ENCODE measurements at regions not wholly inside any gene's neighbourhood (a gene's known extent, or its start where the extent isn't known, plus 50 kb on each side); places are given as distances from the start of the nearest gene placed in this dataset.

DNA sequence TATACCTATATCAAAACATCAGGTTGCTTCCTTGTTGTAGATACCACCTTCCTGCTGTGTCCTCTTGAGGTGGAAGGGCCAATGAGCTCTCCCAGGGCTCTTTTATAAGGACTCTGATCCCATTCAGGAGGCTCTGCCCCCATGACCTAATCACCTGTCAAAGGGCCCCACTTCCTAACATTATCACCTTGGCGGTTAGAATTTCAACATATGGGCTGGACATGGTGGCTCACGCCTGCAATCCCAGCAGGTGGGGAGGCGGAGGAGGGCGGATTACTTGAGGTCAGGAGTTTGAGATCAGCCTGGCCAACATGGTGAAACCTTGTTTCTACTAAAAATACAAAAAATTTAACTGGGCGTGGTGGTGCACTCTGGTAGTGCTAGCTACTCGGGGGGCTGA, 86.4 kb downstream of the HAPSTR1 start:
- Histone ChIP-seq H3K9me3 (ENCODE audit: control insufficient read depth, insufficient read depth, low read depth, low read length) (no peaks in the 10 kb centered on the region), H2AFZ (ENCODE audit: low read length) (no peak overlapping the region), H3K27ac (ENCODE audit: insufficient read depth, low read length) (no peak overlapping the region), H3K9ac (ENCODE audit: insufficient read depth, low read length) (no peak overlapping the region), H3K27me3 (ENCODE audit: control insufficient read depth, insufficient read depth, low read length) (no peaks in the 10 kb centered on the region), H3K36me3 (ENCODE audit: control insufficient read depth, insufficient read depth, low read length) (no peaks in the 10 kb centered on the region), H3K4me3 (replicated peaks in 1 of 4; ENCODE audit: control extremely low read depth in 1 of 4, insufficient read depth in 1 of 4, low read depth in 3 of 4, low read length in 4 of 4) (no peak overlapping the region), H4K20me1 (ENCODE audit: control insufficient read depth, extremely low read depth, insufficient read depth, low read length) (no peaks in the 10 kb centered on the region), H3K4me1 (ENCODE audit: control insufficient read depth, extremely low read depth, insufficient read depth, low read length) (no peaks in the 10 kb centered on the region), H3K79me2 (ENCODE audit: control insufficient read depth, insufficient read depth, low read length) (no peaks in the 10 kb centered on the region), H3K4me2 (ENCODE audit: extremely low read depth, insufficient read depth, low read length) (no peak overlapping the region)
- TF ChIP-seq CTCF (conservative IDR thresholded peaks at IDR 0.05 in 1 of 2, IDR thresholded peaks at IDR 0.05 in 1 of 2; ENCODE audit: low read depth in 1 of 2, low read length in 2 of 2), result no peak
- no peak for TF ChIP-seq EZH2 (IDR thresholded peaks at IDR 0.05; ENCODE audit: low read length, missing control alignments)
- no peak for DNase-seq (ENCODE audit: low read depth in 2 of 2)

DNA sequence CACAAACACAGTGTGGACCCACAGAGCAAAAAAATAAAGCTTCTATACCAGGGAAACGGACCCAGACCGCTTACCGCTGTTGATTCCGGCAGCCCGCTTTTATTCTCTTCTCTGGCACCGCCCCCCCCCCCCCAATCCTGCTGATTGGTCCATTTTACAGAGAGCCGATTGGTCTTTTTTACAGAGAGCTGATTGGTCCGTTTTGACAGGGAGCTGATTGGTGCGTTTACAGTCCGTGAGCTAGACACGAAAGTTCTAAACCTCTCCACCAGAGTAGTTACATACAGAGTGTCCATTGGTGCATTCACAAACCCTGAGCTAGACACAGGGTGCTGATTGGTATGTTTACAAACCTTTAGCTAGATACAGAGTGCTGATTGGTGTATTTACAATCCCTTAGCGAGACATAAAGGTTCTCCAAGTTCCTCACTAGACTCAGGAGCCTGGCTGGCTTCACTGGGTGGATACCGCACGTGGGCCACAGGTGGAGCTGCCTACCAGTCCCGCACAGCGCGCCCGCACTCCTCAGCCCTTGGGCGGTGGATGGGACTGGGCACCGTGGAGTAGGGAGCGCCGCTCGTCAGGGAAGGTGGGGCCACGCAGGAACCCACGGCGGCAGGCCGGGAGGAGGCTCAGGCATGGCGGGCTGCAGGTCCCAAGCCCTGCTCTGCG, 92.4 kb downstream of the HAPSTR1 start:
- no peak overlapping the region for H3K9ac ChIP-seq (ENCODE audit: insufficient read depth, low read length)
- H3K4me2 ChIP-seq (ENCODE audit: extremely low read depth, insufficient read depth, low read length), result no peak overlapping the region
- TF ChIP-seq EZH2 (IDR thresholded peaks at IDR 0.05; ENCODE audit: low read length, missing control alignments) (no peak), CTCF (conservative IDR thresholded peaks at IDR 0.05 in 1 of 2, IDR thresholded peaks at IDR 0.05 in 1 of 2; ENCODE audit: low read depth in 1 of 2, low read length in 2 of 2) (no peak)

DNA sequence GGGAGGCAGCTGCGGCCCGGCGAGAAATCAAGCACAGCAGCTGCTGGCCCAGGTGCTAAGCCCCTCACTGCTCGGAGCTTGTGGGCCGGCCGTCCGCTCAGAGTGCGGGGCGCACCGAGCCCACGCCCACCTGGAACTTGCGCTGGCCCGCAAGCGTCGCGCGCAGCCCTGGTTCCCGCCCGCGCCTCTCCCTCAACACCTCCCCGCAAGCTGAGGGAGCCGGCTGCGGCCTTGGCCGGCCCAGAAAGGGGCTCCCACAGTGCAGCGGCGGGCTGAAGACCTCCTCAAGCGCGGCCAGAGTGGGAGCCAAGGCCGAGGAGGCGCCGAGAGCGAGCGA, 92.9 kb downstream of the HAPSTR1 start:
- Histone ChIP-seq H3K79me2 (ENCODE audit: control insufficient read depth, insufficient read depth, low read length) (no peaks in the 10 kb centered on the region), H3K9me3 (ENCODE audit: control insufficient read depth, insufficient read depth, low read depth, low read length) (no peaks in the 10 kb centered on the region), H3K4me3 (replicated peaks in 1 of 4; ENCODE audit: control extremely low read depth in 1 of 4, insufficient read depth in 1 of 4, low read depth in 3 of 4, low read length in 4 of 4) (no peak overlapping the region), H3K9ac (ENCODE audit: insufficient read depth, low read length) (no peak overlapping the region), H3K27me3 (ENCODE audit: control insufficient read depth, insufficient read depth, low read length) (no peaks in the 10 kb centered on the region), H3K4me2 (ENCODE audit: extremely low read depth, insufficient read depth, low read length) (no peak overlapping the region), H2AFZ (ENCODE audit: low read length) (no peak overlapping the region), H3K27ac (ENCODE audit: insufficient read depth, low read length) (no peak overlapping the region), H3K36me3 (ENCODE audit: control insufficient read depth, insufficient read depth, low read length) (no peaks in the 10 kb centered on the region), H3K4me1 (ENCODE audit: control insufficient read depth, extremely low read depth, insufficient read depth, low read length) (no peaks in the 10 kb centered on the region), H4K20me1 (ENCODE audit: control insufficient read depth, extremely low read depth, insufficient read depth, low read length) (no peaks in the 10 kb centered on the region)
- TF ChIP-seq CTCF (conservative IDR thresholded peaks at IDR 0.05 in 1 of 2, IDR thresholded peaks at IDR 0.05 in 1 of 2; ENCODE audit: low read depth in 1 of 2, low read length in 2 of 2) (no peak), EZH2 (IDR thresholded peaks at IDR 0.05; ENCODE audit: low read length, missing control alignments) (no peak)
- no peak for DNase-seq (ENCODE audit: low read depth in 2 of 2)

More for the DNA sequence above, 92.4 kb downstream of the HAPSTR1 start:
- H3K27ac ChIP-seq (ENCODE audit: insufficient read depth, low read length), result no peak overlapping the region
- H2AFZ ChIP-seq (ENCODE audit: low read length), result no peak overlapping the region
- H3K4me1 ChIP-seq (ENCODE audit: control insufficient read depth, extremely low read depth, insufficient read depth, low read length), result no peaks in the 10 kb centered on the region
- H3K36me3 ChIP-seq (ENCODE audit: control insufficient read depth, insufficient read depth, low read length), result no peaks in the 10 kb centered on the region
- no peak for DNase-seq (ENCODE audit: low read depth in 2 of 2)
- no peaks in the 10 kb centered on the region for H4K20me1 ChIP-seq (ENCODE audit: control insufficient read depth, extremely low read depth, insufficient read depth, low read length)
- H3K79me2 ChIP-seq (ENCODE audit: control insufficient read depth, insufficient read depth, low read length), result no peaks in the 10 kb centered on the region
- H3K27me3 ChIP-seq (ENCODE audit: control insufficient read depth, insufficient read depth, low read length), result no peaks in the 10 kb centered on the region
- H3K9me3 ChIP-seq (ENCODE audit: control insufficient read depth, insufficient read depth, low read depth, low read length), result no peaks in the 10 kb centered on the region
- H3K4me3 ChIP-seq (replicated peaks in 1 of 4; ENCODE audit: control extremely low read depth in 1 of 4, insufficient read depth in 1 of 4, low read depth in 3 of 4, low read length in 4 of 4), result no peak overlapping the region

Data from fibroblast of lung (primary cell).